ENCODE measurements at regions not wholly inside any gene's neighbourhood (a gene's known extent, or its start where the extent isn't known, plus 50 kb on each side); places are given as distances from the start of the nearest gene placed in this dataset.
"Not testable (repeated sequence)": the region's sequence is repeated elsewhere in the genome, so short reads cannot be mapped to it uniquely, and the experiment has no call there.

- peaks cover 17% of the 10 kb centered on the region for H3K36me3 Mint-ChIP-seq
Measured at GRCh38 chr12:19675361-19675760, 236.1 kb downstream of the AEBP2 start.

DNA sequence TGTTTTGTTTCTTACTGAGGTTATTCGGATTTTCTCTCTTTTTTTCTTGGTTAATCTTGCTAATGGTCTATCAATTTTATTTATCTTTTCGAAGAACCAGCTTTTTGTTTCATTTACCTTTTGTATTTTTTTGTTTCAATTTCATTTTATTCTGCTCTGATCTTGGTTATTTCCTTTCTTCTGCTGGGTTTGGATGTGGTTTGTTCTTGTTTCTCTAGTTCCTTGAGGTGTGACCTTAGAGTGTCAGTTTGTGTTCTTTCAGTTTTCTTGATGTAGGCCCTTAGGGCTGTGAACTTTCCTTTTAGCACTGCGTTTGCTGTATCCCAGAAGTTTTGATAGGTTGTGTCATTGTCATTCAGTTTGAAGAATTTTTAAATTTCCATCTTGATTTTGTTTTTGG, 239.2 kb downstream of the AEBP2 start:
- H3K4me3 Mint-ChIP-seq; H3K4me1 Mint-ChIP-seq; ATAC-seq; DNase-seq (ENCODE audit: low spot score); H3K27ac Mint-ChIP-seq; H3K27me3 Mint-ChIP-seq (ENCODE audit: low read depth); CTCF ChIA-PET: not testable (repeated sequence)
- Mint-ChIP-seq H3K9me3 (peaks cover 44% of the 10 kb centered on the region), H3K36me3 (peaks cover 17% of the 10 kb centered on the region)
- POLR2A ChIA-PET = interaction anchor here (0.6 kb wide), 1 partner anchor 184 kb away, joined by 5 read pairs; no protein-coding TSS in a partner anchor

More at GRCh38 chr12:19675361-19675760, 236.1 kb downstream of the AEBP2 start:
- POLR2A ChIA-PET = no interaction called here
- DNase-seq (ENCODE audit: low spot score) (no peak), ATAC-seq (no peak)
- no peak overlapping the region for H3K27ac Mint-ChIP-seq
- no peak overlapping the region for H3K4me3 Mint-ChIP-seq
- 0 out of 2 replicates have a peak, but pooled peaks cover 3% of the 10 kb centered on the region for H3K27me3 Mint-ChIP-seq (ENCODE audit: low read depth)
- CTCF ChIA-PET = no interaction called here
- TF ChIP-seq EMX1 (CRISPR knock-in tag; IDR thresholded peaks at IDR 0.05) (no peak), NR1H2 (CRISPR knock-in tag; IDR thresholded peaks at IDR 0.05) (no peak), SP1 (CRISPR knock-in tag; conservative IDR thresholded peaks at IDR 0.05) (no peak), MXD4 (CRISPR knock-in tag; IDR thresholded peaks at IDR 0.05; ENCODE audit: borderline replicate concordance) (no peak), ZNF416 (CRISPR knock-in tag; IDR thresholded peaks at IDR 0.05) (no peak), SOX15 (CRISPR knock-in tag; IDR thresholded peaks at IDR 0.05) (no peak), ATF3 (CRISPR knock-in tag; conservative IDR thresholded peaks at IDR 0.05) (no peak), TCF7 (CRISPR knock-in tag; IDR thresholded peaks at IDR 0.05; ENCODE audit: low read depth) (no peak), ZMAT4 (CRISPR knock-in tag; IDR thresholded peaks at IDR 0.05) (no peak), NFYB (CRISPR knock-in tag; conservative IDR thresholded peaks at IDR 0.05; ENCODE audit: low read depth) (no peak), ZNF512 (CRISPR knock-in tag; IDR thresholded peaks at IDR 0.05; ENCODE audit: borderline replicate concordance) (no peak), ETV6 (CRISPR knock-in tag; IDR thresholded peaks at IDR 0.05) (no peak)
- TF ChIP-seq, protein P1, sequence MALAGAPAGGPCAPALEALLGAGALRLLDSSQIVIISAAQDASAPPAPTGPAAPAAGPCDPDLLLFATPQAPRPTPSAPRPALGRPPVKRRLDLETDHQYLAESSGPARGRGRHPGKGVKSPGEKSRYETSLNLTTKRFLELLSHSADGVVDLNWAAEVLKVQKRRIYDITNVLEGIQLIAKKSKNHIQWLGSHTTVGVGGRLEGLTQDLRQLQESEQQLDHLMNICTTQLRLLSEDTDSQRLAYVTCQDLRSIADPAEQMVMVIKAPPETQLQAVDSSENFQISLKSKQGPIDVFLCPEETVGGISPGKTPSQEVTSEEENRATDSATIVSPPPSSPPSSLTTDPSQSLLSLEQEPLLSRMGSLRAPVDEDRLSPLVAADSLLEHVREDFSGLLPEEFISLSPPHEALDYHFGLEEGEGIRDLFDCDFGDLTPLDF (CRISPR knock-in tag; IDR thresholded peaks at IDR 0.05) = no peak
- TF ChIP-seq, protein P2, sequence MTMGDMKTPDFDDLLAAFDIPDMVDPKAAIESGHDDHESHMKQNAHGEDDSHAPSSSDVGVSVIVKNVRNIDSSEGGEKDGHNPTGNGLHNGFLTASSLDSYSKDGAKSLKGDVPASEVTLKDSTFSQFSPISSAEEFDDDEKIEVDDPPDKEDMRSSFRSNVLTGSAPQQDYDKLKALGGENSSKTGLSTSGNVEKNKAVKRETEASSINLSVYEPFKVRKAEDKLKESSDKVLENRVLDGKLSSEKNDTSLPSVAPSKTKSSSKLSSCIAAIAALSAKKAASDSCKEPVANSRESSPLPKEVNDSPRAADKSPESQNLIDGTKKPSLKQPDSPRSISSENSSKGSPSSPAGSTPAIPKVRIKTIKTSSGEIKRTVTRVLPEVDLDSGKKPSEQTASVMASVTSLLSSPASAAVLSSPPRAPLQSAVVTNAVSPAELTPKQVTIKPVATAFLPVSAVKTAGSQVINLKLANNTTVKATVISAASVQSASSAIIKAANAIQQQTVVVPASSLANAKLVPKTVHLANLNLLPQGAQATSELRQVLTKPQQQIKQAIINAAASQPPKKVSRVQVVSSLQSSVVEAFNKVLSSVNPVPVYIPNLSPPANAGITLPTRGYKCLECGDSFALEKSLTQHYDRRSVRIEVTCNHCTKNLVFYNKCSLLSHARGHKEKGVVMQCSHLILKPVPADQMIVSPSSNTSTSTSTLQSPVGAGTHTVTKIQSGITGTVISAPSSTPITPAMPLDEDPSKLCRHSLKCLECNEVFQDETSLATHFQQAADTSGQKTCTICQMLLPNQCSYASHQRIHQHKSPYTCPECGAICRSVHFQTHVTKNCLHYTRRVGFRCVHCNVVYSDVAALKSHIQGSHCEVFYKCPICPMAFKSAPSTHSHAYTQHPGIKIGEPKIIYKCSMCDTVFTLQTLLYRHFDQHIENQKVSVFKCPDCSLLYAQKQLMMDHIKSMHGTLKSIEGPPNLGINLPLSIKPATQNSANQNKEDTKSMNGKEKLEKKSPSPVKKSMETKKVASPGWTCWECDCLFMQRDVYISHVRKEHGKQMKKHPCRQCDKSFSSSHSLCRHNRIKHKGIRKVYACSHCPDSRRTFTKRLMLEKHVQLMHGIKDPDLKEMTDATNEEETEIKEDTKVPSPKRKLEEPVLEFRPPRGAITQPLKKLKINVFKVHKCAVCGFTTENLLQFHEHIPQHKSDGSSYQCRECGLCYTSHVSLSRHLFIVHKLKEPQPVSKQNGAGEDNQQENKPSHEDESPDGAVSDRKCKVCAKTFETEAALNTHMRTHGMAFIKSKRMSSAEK (CRISPR knock-in tag; IDR thresholded peaks at IDR 0.05; ENCODE audit: borderline replicate concordance) = no peak
- TF ChIP-seq, protein P3, sequence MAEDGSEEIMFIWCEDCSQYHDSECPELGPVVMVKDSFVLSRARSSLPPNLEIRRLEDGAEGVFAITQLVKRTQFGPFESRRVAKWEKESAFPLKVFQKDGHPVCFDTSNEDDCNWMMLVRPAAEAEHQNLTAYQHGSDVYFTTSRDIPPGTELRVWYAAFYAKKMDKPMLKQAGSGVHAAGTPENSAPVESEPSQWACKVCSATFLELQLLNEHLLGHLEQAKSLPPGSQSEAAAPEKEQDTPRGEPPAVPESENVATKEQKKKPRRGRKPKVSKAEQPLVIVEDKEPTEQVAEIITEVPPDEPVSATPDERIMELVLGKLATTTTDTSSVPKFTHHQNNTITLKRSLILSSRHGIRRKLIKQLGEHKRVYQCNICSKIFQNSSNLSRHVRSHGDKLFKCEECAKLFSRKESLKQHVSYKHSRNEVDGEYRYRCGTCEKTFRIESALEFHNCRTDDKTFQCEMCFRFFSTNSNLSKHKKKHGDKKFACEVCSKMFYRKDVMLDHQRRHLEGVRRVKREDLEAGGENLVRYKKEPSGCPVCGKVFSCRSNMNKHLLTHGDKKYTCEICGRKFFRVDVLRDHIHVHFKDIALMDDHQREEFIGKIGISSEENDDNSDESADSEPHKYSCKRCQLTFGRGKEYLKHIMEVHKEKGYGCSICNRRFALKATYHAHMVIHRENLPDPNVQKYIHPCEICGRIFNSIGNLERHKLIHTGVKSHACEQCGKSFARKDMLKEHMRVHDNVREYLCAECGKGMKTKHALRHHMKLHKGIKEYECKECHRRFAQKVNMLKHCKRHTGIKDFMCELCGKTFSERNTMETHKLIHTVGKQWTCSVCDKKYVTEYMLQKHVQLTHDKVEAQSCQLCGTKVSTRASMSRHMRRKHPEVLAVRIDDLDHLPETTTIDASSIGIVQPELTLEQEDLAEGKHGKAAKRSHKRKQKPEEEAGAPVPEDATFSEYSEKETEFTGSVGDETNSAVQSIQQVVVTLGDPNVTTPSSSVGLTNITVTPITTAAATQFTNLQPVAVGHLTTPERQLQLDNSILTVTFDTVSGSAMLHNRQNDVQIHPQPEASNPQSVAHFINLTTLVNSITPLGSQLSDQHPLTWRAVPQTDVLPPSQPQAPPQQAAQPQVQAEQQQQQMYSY (CRISPR knock-in tag; IDR thresholded peaks at IDR 0.05) = no peak
- no peaks in the 10 kb centered on the region for H3K4me1 Mint-ChIP-seq
- peaks cover 40% of the 10 kb centered on the region for H3K9me3 Mint-ChIP-seq
